SJCRH30 (cell line): ENCODE measurements at regions not wholly inside any gene's neighbourhood (a gene's known extent, or its start where the extent isn't known, plus 50 kb on each side); places are given as distances from the start of the nearest gene placed in this dataset.

ENCODE experiments used
- DNase-seq, 2 experiments: peaks; one replicate each; pipeline ENCODE4 v3.0.0-alpha.2; 2015 to 2020
- H3K27ac ChIP-seq: fragments of 250-450 bp; sonication (Bioruptor Pico); 2 replicates; pipeline ENCODE4 v1.5.1; 2020; ENCODE audit warnings: mild to moderate bottlenecking, moderate library complexity
- H3K27me3 ChIP-seq: fragments of 250-450 bp; sonication (Bioruptor Pico); 2 replicates; pipeline ENCODE4 v1.5.1; 2020; ENCODE audit warnings: mild to moderate bottlenecking, moderate library complexity
- H3K36me3 ChIP-seq: fragments of 250-450 bp; sonication (Bioruptor Pico); 2 replicates; pipeline ENCODE4 v1.5.1; 2020; ENCODE audit warnings: mild to moderate bottlenecking, moderate library complexity
- H3K4me1 ChIP-seq: fragments of 250-450 bp; sonication (Bioruptor Pico); 2 replicates; pipeline ENCODE4 v1.5.1; 2020; ENCODE audit warnings: mild to moderate bottlenecking, moderate library complexity
- H3K4me3 ChIP-seq: fragments of 250-450 bp; sonication (Bioruptor Pico); 2 replicates; pipeline ENCODE4 v1.5.1; 2020; ENCODE audit warnings: mild to moderate bottlenecking, moderate library complexity
- H3K9me3 ChIP-seq: fragments of 250-450 bp; sonication (Bioruptor Pico); replicated peaks from 2 replicates; pipeline ENCODE4 v1.5.1; 2020; ENCODE audit warnings: mild to moderate bottlenecking, moderate library complexity

DNA sequence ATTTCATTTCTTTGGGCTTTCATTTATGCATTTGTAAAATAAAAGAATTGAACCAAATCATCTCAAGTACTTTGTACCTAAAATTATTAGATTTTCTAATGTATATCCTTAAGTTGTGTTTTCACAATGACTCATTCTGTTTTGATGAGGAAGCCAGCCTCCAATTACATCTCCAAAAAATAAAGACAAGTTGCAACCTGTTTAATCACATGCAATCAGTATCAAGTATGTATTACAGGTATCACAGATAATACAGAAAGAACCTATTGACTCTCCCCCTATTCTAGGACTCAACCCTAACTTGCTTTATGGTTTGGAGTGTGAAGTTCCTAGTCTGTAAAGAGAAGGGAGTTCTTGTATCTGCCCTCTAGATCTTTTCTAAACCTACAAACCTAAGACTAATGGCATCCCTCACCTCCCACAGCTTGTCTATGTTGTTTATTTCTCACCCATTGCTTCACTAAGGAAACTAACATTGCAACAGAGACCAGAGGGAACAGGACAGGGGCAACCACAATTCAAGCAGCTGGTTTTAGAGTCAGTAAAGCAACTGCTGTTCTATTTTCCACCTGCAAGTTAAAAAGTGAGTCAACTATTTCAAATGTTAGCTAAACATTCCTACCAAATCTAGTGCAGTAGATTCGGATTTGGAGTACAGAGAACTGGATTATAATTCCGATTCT is 141.1 kb upstream of the ETAA1 start:
- peaks cover 2% of the 10 kb centered on the region; the same call in 1 of the 2 replicates for H3K27me3 ChIP-seq
- no peaks in the 10 kb centered on the region for H3K36me3 ChIP-seq
- no peak overlapping the region for H3K27ac ChIP-seq
- no peak for DNase-seq
- no peaks in the 10 kb centered on the region for H3K9me3 ChIP-seq
- H3K4me3 ChIP-seq = no peak overlapping the region
- H3K4me1 ChIP-seq = 0 out of 2 replicates have a peak, but pooled peaks cover under 1% of the 10 kb centered on the region

DNA sequence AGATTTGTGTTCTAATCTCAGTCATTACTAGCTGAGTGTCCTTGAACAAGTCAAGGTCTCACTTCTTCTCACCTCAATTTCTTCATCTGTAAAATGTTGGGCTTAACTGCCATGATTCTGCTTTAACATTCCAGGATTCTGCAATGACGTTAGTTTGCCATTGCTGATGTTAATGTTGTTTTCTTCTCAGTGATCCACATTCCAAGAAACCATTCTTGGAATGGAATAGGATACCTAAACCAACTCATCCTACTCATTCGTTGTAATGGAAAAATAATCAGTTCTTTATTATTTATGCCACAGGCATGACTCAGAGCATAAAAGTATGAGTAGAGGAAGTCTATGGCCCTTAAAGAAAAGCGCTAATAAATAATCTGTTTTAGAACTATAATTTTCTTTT is 140.2 kb upstream of the ETAA1 start:
- no peak overlapping the region for H3K4me3 ChIP-seq
- H3K4me1 ChIP-seq = 0 out of 2 replicates have a peak, but pooled peaks cover 3% of the 10 kb centered on the region
- no peaks in the 10 kb centered on the region for H3K9me3 ChIP-seq
- 0 out of 2 replicates have a peak, but pooled peaks cover 2% of the 10 kb centered on the region for H3K27me3 ChIP-seq
- no peaks in the 10 kb centered on the region for H3K36me3 ChIP-seq
- no peak for DNase-seq
- H3K27ac ChIP-seq = no peak overlapping the region

DNA sequence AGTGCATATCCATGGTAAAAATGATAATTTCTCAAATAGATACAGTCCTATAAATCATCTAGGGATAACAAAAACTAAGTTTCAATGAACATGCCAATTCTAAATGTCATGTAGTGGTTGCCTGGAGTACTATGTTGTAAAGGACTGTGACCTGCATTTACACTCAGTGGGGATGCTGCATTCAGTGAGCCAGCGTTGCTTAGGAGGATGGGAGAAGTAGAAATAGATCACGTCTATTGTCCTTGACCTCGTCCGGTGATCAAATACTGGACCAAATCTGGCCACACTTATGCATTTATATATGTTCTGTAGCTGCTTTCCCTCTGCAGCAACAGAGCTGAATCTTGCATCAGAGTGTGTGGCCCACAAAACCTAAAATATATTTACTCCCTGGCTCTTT is 139.0 kb upstream of the ETAA1 start:
- Histone ChIP-seq H3K9me3 (no peaks in the 10 kb centered on the region), H3K27me3 (0 out of 2 replicates have a peak, but pooled peaks cover 2% of the 10 kb centered on the region), H3K4me1 (0 out of 2 replicates have a peak, but pooled peaks cover 3% of the 10 kb centered on the region), H3K36me3 (no peaks in the 10 kb centered on the region), H3K27ac (no peak overlapping the region), H3K4me3 (no peak overlapping the region)
- no peak for DNase-seq

DNA sequence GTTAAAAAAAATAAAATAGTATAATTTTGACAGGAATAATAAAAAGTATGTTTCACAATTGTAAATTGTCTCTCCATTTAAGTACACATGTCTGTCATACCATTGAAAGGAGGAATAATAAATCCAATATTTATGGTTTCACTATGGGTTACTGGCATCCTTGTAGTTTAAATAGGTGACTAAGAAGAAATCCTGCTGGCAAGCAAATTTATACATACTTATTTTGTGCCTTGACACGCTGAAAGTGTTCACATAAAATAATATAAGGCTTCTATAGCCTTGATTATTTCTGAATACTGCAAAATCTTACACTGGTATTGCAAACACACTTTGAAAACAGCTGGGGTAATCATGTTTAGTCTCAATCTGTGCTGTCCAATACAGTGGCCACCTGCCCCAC is 138.3 kb upstream of the ETAA1 start:
- H3K36me3 ChIP-seq = no peaks in the 10 kb centered on the region
- 0 out of 2 replicates have a peak, but pooled peaks cover 3% of the 10 kb centered on the region for H3K4me1 ChIP-seq
- DNase-seq = no peak
- H3K4me3 ChIP-seq = no peak overlapping the region
- H3K27me3 ChIP-seq = 0 out of 2 replicates have a peak, but pooled peaks cover 2% of the 10 kb centered on the region
- H3K9me3 ChIP-seq = no peaks in the 10 kb centered on the region
- no peak overlapping the region for H3K27ac ChIP-seq

DNA sequence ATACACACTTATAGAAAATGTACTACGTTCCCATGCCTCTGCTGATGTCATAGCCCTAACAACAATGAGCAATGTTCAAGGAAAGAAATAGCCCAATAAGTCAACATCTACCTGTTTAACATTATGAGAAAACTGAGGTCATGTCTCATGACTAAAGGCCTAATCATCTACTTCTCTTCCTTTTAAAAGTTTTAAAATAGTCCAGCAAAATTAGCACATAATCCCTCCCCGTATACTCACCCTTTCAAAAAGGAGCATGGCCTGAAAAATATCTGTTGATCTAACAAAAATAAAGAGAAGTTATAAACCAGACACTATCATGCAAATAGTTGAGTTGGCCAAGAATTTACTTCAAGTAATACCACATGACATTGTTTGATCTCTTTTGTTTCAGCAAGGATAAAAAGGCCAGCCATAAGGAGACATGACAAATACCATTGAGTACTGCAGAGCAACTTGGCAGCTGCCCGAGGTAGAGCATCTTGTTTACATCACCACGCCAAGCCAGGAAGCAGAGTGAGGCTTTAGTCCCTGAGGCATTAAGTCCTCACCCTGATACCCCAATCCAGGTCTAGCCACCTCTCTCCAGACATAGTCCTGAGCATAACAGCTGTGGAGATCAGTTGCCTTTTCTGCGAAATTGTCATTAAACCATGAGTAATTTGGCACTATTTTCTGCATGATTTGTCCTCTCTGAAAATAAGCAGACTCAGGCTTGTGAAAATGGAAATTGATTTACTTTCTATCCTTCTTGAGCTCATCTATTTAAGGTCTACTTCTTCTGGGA is 137.4 kb upstream of the ETAA1 start:
- H3K27ac ChIP-seq = no peak overlapping the region
- DNase-seq = peak; percentile 19 to 42
- H3K4me1 ChIP-seq = 0 out of 2 replicates have a peak, but pooled peaks cover 3% of the 10 kb centered on the region

DNA sequence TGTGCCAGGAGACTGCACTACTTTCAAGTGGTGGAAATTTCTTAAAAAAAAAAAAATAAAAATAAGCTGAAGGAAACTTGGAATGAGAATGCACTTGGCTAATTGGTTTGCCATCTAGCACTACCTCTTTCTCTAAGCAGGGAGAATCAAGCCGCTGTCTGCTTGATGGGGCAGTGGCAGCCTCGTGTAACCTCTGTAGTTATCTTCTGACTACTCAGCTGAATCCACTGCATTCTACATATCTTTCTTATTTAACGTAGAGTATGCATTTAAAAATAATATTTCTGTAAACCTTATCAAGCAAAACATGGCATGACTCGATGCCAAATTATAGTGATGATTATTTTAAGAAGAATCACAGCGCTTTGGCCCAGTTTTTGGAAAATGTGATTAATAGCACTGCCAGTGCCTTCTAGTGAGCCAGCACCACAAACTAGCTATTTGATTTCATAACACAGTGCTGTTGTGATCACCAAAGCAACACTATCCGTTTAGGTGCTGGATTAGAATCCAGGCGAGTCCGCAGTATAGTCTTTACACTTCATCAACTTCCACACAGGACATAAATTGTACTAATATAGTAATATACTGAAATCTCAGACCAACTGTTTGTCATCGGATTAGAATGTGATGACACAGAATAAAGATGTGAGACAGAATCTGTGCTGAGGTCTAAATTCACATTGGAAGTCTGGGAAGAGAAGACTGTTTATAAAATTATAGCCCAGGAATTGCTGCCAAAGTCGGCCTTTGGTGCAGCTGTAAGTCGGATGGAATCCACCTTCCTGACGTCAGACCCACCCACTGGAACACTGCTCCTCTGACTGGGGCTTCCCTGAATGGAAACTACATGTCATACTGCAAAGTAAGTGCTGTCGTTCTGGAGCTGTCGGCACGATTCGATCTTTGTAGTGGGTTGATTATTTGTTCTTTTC is 136.5 kb upstream of the ETAA1 start:
- Histone ChIP-seq H3K27me3 (0 out of 2 replicates have a peak, but pooled peaks cover 2% of the 10 kb centered on the region), H3K36me3 (no peaks in the 10 kb centered on the region), H3K4me1 (0 out of 2 replicates have a peak, but pooled peaks cover 3% of the 10 kb centered on the region), H3K9me3 (no peaks in the 10 kb centered on the region), H3K27ac (no peak overlapping the region), H3K4me3 (no peak overlapping the region)
- peak in 1 of 2 experiments; percentile 11 for DNase-seq

More for the DNA sequence above, 137.4 kb upstream of the ETAA1 start:
- Histone ChIP-seq H3K9me3 (no peaks in the 10 kb centered on the region), H3K36me3 (no peaks in the 10 kb centered on the region), H3K4me3 (no peak overlapping the region), H3K27me3 (0 out of 2 replicates have a peak, but pooled peaks cover 2% of the 10 kb centered on the region)

DNA sequence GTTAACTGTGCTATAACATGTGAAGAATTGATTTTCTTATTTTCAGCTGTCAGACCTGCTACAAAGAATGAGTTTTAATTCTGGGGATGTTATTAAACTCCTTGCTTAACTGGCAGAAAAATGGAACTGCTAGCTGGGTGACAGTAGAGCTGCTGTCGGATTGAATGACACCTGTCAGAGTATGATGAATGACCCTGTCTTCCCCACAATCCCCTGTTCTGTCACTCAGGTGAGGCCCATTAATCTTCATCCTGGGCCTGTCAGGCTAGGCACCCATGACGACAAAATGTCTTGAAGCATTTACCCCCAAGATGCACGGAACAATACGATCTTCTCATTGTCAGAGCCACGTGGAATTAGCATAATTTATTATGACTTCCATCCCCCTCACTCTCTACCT is 129.9 kb upstream of the ETAA1 start:
- H3K36me3 ChIP-seq = no peaks in the 10 kb centered on the region
- H3K4me3 ChIP-seq = no peak overlapping the region
- H3K9me3 ChIP-seq = no peaks in the 10 kb centered on the region
- H3K4me1 ChIP-seq = no peaks in the 10 kb centered on the region
- H3K27me3 ChIP-seq = 0 out of 2 replicates have a peak, but pooled peaks cover 3% of the 10 kb centered on the region
- no peak overlapping the region for H3K27ac ChIP-seq
- DNase-seq = no peak

DNA sequence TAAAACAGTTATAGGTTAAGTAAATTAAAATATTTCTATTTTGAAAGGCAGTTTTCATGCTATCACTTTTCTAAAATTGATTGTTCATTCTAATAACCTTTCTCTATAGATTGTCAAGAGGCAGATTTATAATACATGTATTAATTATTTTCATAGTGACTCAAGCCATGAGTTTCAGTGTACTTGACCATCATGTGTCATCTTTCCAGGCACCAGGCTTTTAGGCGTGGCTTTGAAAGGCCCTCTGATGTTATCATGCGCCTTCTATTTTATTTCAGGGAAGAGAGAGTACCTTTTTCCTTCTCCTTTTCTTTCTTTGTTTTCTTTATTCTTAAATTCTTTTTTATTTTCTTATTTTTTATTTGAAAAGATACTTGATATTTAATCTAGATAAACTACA is 128.3 kb upstream of the ETAA1 start:
- no peaks in the 10 kb centered on the region for H3K36me3 ChIP-seq
- H3K4me3 ChIP-seq = no peak overlapping the region
- H3K27ac ChIP-seq = no peak overlapping the region
- no peaks in the 10 kb centered on the region for H3K4me1 ChIP-seq
- no peaks in the 10 kb centered on the region for H3K9me3 ChIP-seq
- H3K27me3 ChIP-seq = peaks cover 3% of the 10 kb centered on the region; the same call in 1 of the 2 replicates
- DNase-seq = no peak

DNA sequence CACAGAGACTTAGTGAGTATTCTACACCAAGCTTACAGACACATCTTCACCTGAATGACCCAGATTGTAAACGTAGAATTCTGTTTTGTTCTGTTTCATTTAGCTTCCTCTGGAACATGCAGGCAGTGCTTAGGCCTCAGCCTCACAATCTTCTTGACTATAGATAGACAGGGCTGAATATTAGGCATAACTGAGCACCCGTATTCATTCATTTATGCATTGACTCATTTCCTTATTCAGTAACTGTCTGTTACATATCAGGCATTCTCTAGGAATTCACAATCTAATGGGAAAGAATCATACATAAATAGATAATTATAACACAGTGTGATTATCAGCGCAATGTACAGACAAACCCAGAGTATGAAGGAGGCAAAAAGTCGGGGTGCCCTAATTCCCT is 124.9 kb upstream of the ETAA1 start:
- H3K27me3 ChIP-seq = peaks cover 4% of the 10 kb centered on the region; the same call in 1 of the 2 replicates
- no peak for DNase-seq
- no peaks in the 10 kb centered on the region for H3K4me1 ChIP-seq
- no peaks in the 10 kb centered on the region for H3K36me3 ChIP-seq
- H3K27ac ChIP-seq = no peak overlapping the region
- no peak overlapping the region for H3K4me3 ChIP-seq
- H3K9me3 ChIP-seq = no peaks in the 10 kb centered on the region

DNA sequence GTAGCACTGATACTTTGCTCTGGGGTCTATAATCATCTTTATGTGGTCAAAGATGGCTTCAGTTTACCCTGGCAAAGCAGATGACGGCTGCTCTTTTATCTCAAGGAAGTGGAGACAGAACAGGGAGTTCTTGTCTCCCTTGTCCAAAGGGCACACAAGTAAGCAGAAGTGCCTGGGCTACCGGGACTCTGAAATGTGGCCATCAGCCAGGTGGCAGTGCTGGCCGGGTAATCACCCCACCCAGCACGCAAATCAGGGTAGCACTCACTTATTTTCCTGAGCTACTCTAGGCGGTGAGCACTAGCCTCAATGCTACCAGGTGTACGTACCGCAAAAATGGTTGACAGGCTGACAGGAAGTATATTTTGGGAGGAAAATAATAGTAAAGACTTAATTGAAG is 119.7 kb upstream of the ETAA1 start:
- Histone ChIP-seq H3K4me3 (no peak overlapping the region), H3K4me1 (no peaks in the 10 kb centered on the region), H3K36me3 (no peaks in the 10 kb centered on the region), H3K27me3 (peaks cover 9% of the 10 kb centered on the region; the same call in 1 of the 2 replicates), H3K9me3 (no peaks in the 10 kb centered on the region), H3K27ac (no peak overlapping the region)
- no peak for DNase-seq

DNA sequence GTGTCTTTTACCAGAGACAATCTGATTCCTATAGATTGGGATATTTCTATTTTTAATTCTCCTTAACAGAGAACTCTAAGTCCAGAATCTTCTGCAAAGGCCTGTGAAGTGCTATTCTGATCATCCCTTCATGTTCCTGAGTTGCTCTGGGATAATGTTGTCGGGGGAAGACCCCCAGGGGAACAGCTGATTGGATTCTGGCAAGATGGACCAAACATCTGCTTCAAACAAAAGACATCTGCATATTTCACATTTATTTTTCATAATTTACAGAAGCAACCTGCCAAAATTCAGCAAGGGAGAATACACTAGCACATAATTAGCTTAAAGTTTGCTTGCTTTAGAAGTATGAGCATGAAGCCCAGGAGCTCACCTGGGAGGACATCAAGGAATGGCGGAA is 116.0 kb upstream of the ETAA1 start:
- DNase-seq = no peak
- H3K27me3 ChIP-seq = peaks cover 7% of the 10 kb centered on the region; the same call in 1 of the 2 replicates
- H3K4me3 ChIP-seq = no peak overlapping the region
- no peaks in the 10 kb centered on the region for H3K4me1 ChIP-seq
- H3K36me3 ChIP-seq = no peaks in the 10 kb centered on the region
- H3K27ac ChIP-seq = no peak overlapping the region
- no peaks in the 10 kb centered on the region for H3K9me3 ChIP-seq

DNA sequence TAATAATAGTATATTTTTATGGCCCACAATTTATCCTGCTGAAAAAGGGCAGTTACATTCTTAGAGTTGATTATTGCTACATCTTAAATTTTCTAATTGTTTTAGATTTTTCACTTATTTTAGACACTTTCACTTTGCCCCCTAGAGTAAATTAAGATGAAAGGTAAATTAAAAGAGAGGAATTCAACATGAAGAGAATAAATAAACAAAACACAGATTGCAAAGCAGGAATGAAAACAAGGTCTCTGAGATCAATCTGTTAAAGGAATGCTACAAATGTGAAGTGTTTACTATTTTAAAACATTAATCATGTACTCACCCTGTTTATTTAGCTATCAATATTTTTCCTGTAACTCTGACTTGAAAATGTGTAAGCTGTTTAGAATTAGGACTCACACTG is 113.5 kb upstream of the ETAA1 start:
- no peaks in the 10 kb centered on the region for H3K9me3 ChIP-seq
- no peak overlapping the region for H3K27ac ChIP-seq
- H3K4me3 ChIP-seq = no peak overlapping the region
- no peaks in the 10 kb centered on the region for H3K36me3 ChIP-seq
- no peak for DNase-seq
- H3K4me1 ChIP-seq = no peaks in the 10 kb centered on the region
- H3K27me3 ChIP-seq = peaks cover 7% of the 10 kb centered on the region; the same call in 1 of the 2 replicates

DNA sequence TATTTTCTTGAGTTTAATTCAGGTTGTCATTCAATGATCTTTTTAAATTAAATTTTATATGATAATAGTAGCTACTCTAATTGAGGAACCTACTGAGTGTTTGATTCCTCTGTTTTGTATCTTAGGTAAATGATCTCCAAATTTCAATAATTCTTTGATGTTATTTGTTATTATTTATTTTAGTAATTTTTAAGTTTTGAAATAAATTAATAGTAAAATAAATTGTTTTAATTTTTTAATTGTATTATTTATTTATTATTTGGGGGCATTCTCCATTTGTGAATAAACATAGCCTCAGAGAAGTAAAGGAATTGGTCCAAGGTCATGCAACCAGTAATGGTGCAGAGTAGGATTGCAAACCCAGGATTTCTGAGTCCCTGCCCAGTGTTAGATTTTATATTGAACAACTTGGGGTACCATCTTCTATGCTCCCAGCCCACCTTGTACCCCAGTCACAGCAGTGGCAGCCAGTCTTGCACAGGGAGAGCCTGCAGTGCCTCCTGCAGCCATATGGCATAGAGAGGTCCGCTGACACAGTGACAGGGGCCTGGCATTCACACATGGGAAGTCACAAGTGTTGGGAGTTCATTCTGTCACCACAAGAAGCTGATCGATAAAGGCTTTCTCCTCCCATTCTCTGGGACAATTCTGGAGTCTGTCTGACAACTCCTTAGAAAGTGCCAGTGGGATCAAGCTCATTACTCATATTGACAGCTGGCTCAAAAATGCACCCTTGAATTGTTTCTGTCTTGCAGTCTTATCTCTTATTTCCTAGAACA is 110.0 kb upstream of the ETAA1 start:
- H3K4me1 ChIP-seq = no peaks in the 10 kb centered on the region
- H3K4me3 ChIP-seq = no peak overlapping the region
- no peaks in the 10 kb centered on the region for H3K36me3 ChIP-seq
- H3K9me3 ChIP-seq = no peaks in the 10 kb centered on the region
- H3K27ac ChIP-seq = no peak overlapping the region
- 0 out of 2 replicates have a peak, but pooled peaks cover 3% of the 10 kb centered on the region for H3K27me3 ChIP-seq
- no peak for DNase-seq

DNA sequence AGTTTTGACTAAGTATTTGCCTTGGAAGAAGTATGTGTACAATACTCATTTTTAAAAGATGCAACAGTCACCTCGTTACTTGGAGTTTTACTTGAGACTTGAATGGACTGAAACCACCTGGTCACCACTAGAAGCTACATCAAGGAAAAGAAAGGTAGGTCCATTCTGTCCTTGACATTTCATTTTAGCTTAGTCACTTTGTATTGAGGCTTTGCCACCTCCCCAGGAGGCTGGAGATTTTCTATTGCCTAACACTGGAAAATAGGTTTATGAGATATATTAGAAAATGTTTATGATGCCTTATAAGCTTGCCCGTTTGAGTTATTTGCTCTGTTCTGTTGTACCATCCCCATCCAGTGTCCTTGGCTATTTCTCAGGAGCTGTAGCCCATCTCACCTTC is 107.9 kb upstream of the ETAA1 start:
- H3K9me3 ChIP-seq = no peaks in the 10 kb centered on the region
- H3K27ac ChIP-seq = no peak overlapping the region
- H3K4me3 ChIP-seq = no peak overlapping the region
- H3K36me3 ChIP-seq = no peaks in the 10 kb centered on the region
- H3K27me3 ChIP-seq = no peaks in the 10 kb centered on the region; the same call in 1 of the 2 replicates
- no peaks in the 10 kb centered on the region for H3K4me1 ChIP-seq
- no peak for DNase-seq
